ENCODE measurements at regions not wholly inside any gene's neighbourhood (a gene's known extent, or its start where the extent isn't known, plus 50 kb on each side); places are given as distances from the start of the nearest gene placed in this dataset.

DNA sequence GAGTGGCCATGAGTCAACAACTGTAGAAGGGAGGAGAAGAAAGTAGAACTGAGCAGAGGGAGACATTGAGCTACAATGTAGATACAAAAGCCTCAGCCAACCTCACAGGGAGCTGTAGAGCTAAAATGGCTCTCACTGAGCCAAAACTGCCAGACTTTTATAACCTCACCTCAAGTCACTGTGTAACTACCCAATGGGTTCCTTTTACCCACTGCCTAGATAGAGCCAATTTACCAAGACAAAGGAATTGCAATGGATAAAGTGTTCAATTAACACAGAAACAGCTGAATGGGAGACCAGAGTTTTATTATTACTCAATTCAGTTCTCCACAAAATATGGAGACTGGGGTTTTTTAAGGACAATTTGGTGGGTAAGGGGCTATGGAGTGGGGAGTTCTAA lies 938.9 kb upstream of the GRIA3 start:
- Histone ChIP-seq H3K27me3 (ENCODE audit: control insufficient read depth in 2 of 2, insufficient read depth in 2 of 2, low read length in 2 of 2) (no peaks in the 10 kb centered on the region), H3K4me1 (replicated peaks in 1 of 2; ENCODE audit: control insufficient read depth in 2 of 2, insufficient read depth in 2 of 2, low read length in 2 of 2) (no peaks in the 10 kb centered on the region), H3K36me3 (ENCODE audit: control insufficient read depth, insufficient read depth, low read length) (no peaks in the 10 kb centered on the region), H3K9me1 (ENCODE audit: control insufficient read depth, insufficient read depth, low read length) (no peaks in the 10 kb centered on the region), H3K9ac (ENCODE audit: insufficient read depth in 1 of 2, low read depth in 2 of 2, low read length in 2 of 2) (no peak overlapping the region), H3K4me2 (ENCODE audit: insufficient read depth, low read length) (no peak overlapping the region), H3K4me3 (no peak overlapping the region), H3K79me2 (ENCODE audit: control insufficient read depth, insufficient read depth, low read length) (no peaks in the 10 kb centered on the region), H3K27ac (ENCODE audit: extremely low read depth, low read depth, low read length) (no peak overlapping the region), H3K9me3 (replicated peaks; ENCODE audit: control insufficient read depth, insufficient read depth, low read depth, low read length) (no peaks in the 10 kb centered on the region), H2AFZ (ENCODE audit: low read depth, low read length) (no peak overlapping the region), H4K20me1 (replicated peaks; ENCODE audit: control insufficient read depth, insufficient read depth, low read length) (no peaks in the 10 kb centered on the region)
- intact Hi-C loops (cut with micrococcal nuclease), result no loop called here
- no peak for DNase-seq (ENCODE audit: extremely low read depth in 1 of 4, low spot score in 3 of 4)
- TF ChIP-seq TAF9B (IDR thresholded peaks at IDR 0.05; ENCODE audit: partially characterized antibody), result no peak
- TF ChIP-seq ZNF280A (IDR thresholded peaks at IDR 0.05; ENCODE audit: low read depth, partially characterized antibody), result no peak
- no peak for TF ChIP-seq PML (IDR thresholded peaks at IDR 0.05; ENCODE audit: low read length)
- TF ChIP-seq CEBPB (tag; IDR thresholded peaks at IDR 0.05), result no peak
- TF ChIP-seq, protein P1, sequence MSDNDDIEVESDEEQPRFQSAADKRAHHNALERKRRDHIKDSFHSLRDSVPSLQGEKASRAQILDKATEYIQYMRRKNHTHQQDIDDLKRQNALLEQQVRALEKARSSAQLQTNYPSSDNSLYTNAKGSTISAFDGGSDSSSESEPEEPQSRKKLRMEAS (CRISPR knock-in tag; IDR thresholded peaks at IDR 0.05), result no peak
- BruUV-seq (replicated peaks), result no TSS peak
- in situ Hi-C loops (cut with MboI), result no loop called here
- no peak for FAIRE-seq
- CTCF ChIA-PET (ENCODE audit: low intra/inter-chr PET ratio), result no interaction called here
- no peak for ATAC-seq
- POLR2A ChIA-PET, result no interaction called here

DNA sequence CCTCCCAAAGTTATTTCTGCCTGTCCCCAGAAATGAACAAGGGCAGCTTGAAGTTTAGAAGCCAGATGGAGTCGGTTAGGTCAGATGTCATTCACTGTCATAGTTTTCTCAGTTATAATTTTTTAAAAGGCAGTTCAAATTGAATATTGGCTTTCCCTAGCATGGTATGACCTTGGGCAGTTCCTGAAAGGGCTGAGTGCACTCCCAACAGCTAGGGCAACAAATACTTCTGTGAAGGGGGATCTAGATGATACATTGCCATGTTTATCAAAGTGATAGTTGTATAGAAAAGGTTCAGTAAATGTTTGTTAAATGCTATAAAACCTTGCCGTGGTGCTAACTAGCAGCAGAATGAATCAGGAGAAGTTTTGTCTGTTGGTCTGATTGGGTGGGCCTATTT lies 938.1 kb upstream of the GRIA3 start:
- H4K20me1 ChIP-seq (replicated peaks; ENCODE audit: control insufficient read depth, insufficient read depth, low read length), result no peaks in the 10 kb centered on the region
- POLR2A ChIA-PET, result no interaction called here
- in situ Hi-C loops (cut with MboI), result no loop called here

More for the DNA sequence above, 938.1 kb upstream of the GRIA3 start:
- intact Hi-C loops (cut with micrococcal nuclease), result no loop called here
- no peak overlapping the region for H3K4me2 ChIP-seq (ENCODE audit: insufficient read depth, low read length)
- no TSS peak for BruUV-seq (replicated peaks)
- no peak overlapping the region for H3K9ac ChIP-seq (ENCODE audit: insufficient read depth in 1 of 2, low read depth in 2 of 2, low read length in 2 of 2)
- no peak overlapping the region for H3K27ac ChIP-seq (ENCODE audit: extremely low read depth, low read depth, low read length)
- FAIRE-seq (no peak), ATAC-seq (no peak), DNase-seq (ENCODE audit: extremely low read depth in 1 of 4, low spot score in 3 of 4) (no peak)
- H3K79me2 ChIP-seq (ENCODE audit: control insufficient read depth, insufficient read depth, low read length), result no peaks in the 10 kb centered on the region
- H3K9me3 ChIP-seq (replicated peaks; ENCODE audit: control insufficient read depth, insufficient read depth, low read depth, low read length), result no peaks in the 10 kb centered on the region
- no peak overlapping the region for H2AFZ ChIP-seq (ENCODE audit: low read depth, low read length)
- CTCF ChIA-PET (ENCODE audit: low intra/inter-chr PET ratio), result no interaction called here
- TF ChIP-seq SETDB1 (IDR thresholded peaks at IDR 0.05; ENCODE audit: low read length) (no peak), WHSC1 (IDR thresholded peaks at IDR 0.05; ENCODE audit: low read length) (no peak)
- TF ChIP-seq, protein P2, sequence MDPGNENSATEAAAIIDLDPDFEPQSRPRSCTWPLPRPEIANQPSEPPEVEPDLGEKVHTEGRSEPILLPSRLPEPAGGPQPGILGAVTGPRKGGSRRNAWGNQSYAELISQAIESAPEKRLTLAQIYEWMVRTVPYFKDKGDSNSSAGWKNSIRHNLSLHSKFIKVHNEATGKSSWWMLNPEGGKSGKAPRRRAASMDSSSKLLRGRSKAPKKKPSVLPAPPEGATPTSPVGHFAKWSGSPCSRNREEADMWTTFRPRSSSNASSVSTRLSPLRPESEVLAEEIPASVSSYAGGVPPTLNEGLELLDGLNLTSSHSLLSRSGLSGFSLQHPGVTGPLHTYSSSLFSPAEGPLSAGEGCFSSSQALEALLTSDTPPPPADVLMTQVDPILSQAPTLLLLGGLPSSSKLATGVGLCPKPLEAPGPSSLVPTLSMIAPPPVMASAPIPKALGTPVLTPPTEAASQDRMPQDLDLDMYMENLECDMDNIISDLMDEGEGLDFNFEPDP (CRISPR knock-in tag; IDR thresholded peaks at IDR 0.05), result no peak
- no peak overlapping the region for H3K4me3 ChIP-seq
- WGBS (ENCODE audit: insufficient coverage, low coverage, missing lambda C conversion rate), result 0% methylated on average over 1 of the region's 2 CpGs
- no peaks in the 10 kb centered on the region for H3K27me3 ChIP-seq (ENCODE audit: control insufficient read depth in 2 of 2, insufficient read depth in 2 of 2, low read length in 2 of 2)
- no peaks in the 10 kb centered on the region for H3K4me1 ChIP-seq (replicated peaks in 1 of 2; ENCODE audit: control insufficient read depth in 2 of 2, insufficient read depth in 2 of 2, low read length in 2 of 2)
- H3K36me3 ChIP-seq (ENCODE audit: control insufficient read depth, insufficient read depth, low read length), result no peaks in the 10 kb centered on the region
- H3K9me1 ChIP-seq (ENCODE audit: control insufficient read depth, insufficient read depth, low read length), result no peaks in the 10 kb centered on the region

All from K562 (cell line).